GM18517 (cell line): ENCODE measurements at regions not wholly inside any gene's neighbourhood (a gene's known extent, or its start where the extent isn't known, plus 50 kb on each side); places are given as distances from the start of the nearest gene placed in this dataset.

Experiments
- ATAC-seq: cut with Tn5 transposase; IDR thresholded peaks from one replicate; pipeline ENCODE4 v1.9.1; 2021; ENCODE audit warnings: mild to moderate bottlenecking, moderate library complexity; ENCODE audit not compliant: unreplicated experiment

DNA sequence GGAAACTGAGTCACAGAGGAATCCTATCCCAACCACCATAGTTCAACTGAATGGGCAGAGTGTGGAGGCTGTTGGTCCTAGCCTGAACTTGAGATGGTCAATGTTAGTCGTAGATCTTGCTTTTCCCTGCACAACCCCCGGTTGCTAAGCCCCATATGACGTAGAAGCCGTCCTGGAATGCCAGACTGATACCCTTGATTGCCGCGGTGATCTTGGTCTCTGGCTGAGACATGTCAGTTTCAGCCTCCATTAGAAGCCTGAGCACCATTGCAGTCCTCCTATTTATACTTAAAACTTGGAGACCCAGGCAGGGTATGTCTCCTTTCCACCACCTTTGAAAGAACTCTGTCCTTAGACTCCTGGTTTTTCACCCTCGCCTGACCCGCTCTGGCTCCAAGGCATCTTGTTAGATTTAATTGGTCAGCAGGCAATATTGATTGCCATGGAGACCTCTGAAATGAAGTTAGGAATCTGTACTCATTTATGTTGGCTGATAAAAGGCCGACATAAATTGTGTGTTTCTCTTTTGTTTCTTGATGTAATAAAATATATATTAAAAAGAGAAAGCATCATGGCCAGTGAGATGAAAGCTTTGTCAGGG lies 53.4 kb downstream of the RPLP1 start:
- no peak for ATAC-seq

DNA sequence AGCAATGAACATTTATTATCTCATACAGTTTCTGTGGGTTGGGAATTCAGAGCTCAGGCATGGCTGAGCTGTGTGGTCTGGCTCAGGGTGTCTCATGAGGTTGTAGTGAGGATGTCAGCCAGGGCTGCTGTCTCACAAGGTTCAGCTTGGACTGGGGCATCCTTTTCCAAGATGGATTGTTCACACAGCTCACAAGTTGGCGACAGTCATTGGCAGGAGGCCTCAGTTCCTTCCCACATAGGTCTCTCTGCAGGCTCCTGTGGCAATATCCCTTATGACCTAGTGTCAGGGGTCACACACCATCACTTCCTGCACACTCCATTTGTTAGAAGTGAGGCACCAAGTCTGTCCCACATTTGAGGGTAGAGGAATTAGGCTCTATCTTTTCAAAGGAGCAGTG lies 56.0 kb downstream of the RPLP1 start:
- ATAC-seq: no peak

DNA sequence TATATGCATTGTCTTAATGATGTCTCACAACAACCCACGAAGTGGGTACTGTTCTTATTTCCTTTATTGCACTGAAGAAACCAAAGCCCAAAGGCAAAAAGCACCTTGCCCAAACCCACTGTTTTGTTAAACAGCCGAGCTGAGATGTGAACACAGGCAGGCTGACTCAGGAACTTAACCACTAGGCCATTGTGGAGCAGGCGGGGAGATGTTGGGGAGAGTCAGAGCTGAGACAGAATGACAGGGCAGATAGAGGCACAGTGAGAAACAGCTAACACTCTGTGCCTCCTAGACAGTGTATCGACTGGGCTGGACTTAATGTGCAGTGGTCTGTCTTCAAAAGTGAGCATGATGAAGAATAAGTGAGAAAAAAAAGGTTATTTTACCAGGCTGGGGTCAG lies 56.5 kb downstream of the RPLP1 start:
- ATAC-seq: no peak

DNA sequence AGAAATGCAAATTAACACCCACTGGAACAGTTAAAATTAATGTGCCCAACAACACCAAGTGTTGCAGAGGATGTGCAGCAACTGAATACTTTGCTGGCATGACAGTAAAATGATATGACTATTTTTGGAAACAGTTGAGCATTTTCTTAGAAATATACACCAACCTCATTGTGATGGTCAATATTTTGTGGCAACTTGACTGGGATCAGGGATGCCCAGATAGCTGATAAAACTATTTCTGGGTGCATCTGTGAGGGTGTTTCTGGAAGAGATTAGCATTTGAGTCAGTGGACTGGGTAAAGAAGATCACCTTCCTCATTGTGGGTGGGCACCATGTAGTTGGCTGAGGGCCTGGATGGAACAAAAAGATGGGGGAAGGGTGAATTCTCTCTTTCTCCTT lies 57.9 kb downstream of the RPLP1 start:
- ATAC-seq: no peak

DNA sequence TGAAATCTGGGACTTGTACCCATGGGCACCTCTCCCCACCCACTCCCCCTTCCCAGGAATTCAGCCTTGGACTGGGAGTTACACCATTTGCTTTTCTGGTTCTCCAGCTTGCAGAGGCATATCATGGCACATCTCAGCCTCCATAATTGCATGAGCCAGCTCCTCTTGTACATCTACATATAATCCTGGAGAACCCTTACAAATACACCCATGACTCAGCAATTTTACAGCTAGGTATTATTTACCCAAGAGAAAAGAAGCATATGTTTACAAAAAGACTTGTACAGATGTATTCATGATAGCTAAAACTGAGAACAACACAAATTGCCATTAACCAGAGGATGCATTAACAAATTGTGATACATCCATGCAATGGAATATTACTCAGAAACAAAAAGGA lies 58.4 kb downstream of the RPLP1 start:
- ATAC-seq: no peak

DNA sequence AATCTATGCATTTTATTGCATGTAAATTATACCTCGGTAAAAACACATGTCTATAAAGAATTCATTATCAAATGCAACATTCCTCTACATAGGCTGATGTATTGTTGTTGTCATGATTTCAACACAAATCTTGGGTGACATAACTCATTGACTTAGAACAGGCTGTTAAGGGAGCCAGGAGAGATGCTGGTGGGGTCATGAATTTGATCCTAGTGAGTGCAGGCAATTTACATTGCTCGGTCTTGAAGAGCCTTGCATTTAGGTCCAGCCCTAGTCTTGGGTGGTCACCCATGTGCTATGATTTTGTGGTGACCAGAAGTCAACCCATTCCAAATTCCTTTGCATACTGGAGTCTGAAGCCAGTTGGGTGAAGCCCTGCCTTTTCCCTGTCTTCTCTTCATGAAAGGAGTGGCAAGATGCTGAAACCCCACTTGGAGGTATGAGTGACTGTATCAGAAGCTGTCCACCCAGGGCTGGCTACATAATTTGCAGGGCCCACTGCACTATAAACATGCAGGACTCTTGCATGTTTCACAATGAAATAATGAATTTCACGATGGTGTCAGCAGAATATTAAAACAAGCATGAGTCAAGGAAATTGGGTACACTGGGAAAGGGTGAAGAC lies 59.2 kb downstream of the RPLP1 start:
- no peak for ATAC-seq

DNA sequence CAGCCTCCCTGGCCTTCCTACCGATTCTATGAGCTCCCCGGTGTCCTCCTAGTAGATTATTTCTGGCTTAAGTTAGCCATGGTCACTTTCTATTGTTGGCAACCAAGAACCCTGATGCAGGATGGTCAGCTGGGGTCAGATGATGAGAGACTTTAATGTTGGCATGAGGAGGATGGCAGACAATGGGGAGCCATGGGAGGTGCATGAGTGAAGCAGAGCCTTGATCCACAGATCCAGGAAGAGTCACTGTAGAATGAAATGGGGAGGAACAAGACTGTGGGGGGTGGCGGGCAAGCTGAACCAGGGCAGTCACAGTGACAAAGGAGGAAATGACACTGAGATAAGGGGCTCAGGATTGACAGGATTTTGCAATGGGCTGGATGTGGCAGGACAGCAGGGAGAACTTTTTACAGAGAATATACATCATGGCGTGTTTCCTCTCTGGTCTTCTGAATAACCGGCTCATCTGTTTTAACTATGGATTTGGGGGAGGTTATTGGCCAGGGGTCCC lies 60.9 kb downstream of the RPLP1 start:
- ATAC-seq: no peak

DNA sequence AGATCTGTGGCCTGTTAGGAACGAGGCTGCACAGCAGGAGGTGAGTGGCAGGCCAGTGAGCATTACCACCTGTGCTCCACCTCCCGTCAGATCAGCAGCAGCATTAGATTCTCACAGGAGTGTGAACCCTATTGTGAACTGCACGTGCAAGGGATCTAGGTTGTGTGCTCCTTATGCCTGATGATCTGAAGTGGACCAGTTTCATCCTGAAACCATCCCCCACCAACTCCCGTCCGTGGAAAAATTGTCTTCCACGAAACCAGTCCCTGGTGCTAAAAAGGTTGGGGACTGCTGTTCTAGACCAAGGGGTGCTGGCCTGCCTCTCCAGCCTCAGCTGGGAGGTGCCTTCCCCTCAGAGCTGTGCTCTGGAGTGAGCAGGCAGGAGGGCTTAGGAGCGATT lies 61.4 kb downstream of the RPLP1 start:
- ATAC-seq: no peak

DNA sequence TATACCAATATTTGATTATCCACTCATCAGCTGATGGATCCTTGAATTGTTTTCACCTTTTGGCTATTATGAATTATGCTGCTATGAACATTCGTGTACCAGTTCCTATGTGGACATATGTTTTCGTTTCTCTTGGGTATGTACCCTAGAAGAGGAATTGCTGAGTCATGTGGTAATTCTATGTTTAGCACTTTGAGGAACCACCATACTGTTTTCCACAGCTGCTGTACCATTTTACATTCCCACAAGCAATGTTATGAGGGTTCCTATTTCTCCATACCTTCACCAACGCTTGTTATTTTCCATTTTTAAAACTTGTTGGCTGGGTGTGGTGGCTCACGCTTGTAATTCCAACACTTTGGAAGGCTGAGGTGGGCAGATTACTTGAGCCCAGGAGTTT lies 62.9 kb downstream of the RPLP1 start:
- no peak for ATAC-seq

DNA sequence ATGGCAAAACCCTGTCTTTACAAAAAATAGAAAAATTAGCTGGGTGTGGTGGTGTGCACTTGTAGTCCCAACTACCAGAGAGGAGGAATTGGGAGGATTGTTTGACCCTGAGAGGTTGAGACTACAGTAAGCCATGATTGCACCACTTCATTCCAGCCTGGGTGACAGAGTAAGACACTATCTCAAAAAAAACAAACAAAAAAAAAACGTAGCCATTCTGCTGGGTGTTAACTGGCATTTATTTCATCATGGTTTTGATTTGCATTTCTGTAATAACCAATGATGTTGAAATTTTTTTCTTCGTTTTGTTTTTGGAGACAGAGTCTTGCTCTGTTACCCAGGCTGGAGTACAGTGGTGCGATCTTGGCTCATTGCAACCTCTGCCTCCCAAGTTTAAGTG lies 63.3 kb downstream of the RPLP1 start:
- ATAC-seq: no peak

DNA sequence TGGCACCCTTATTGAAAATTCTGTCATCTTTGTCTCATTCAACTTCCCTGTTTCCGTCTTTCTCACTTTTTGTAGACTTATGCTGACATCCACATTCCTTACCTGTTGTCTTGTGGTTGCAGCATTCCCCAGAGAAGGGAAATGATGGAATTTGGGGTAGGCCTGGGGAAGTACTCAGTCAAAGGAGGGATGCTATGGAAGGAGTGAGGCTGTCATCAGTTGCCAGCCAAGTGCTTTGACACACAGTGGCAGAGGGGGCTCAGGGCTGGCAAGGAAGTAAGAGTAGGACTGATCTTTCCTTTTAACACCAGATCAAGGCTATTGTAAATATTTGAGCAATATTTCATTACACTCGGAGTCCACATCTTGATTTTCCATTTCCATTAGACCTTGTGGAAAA lies 64.4 kb downstream of the RPLP1 start:
- ATAC-seq: no peak

DNA sequence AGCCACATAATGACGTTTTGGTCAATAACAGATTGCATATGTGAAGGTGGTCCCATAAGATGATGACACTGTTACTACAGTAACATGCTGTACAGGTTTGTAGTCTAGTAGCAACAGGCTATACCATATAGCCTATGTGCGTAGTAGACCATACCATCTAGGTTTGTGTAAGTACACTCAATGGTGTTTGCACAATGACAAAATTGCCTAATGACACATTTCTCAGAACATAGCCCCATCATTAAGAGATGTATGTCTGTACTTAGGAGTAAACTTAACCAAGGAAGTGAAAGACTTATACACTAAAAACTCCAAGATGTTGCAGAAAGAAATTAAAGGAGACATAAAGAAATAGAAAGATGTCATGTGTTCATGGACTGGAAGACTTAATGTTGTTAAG lies 66.2 kb downstream of the RPLP1 start:
- no peak for ATAC-seq

DNA sequence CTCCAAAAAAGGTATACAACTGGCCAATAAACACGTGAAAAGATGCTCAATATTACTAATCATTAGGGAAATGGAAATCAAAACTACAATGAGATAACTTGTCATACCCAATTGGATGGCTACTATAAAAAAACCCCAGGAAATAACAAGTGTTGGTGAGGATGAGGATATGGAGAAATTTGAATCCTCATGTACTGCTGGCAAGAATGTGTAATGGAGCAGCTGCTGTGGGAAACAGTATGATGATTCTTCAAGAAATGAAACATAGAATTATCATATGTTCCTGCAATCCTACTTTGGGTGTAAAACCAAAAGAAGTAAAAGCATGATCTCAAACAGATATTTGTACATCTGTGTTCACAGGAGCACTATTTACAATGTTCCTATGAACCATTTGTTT lies 67.4 kb downstream of the RPLP1 start:
- ATAC-seq: no peak

DNA sequence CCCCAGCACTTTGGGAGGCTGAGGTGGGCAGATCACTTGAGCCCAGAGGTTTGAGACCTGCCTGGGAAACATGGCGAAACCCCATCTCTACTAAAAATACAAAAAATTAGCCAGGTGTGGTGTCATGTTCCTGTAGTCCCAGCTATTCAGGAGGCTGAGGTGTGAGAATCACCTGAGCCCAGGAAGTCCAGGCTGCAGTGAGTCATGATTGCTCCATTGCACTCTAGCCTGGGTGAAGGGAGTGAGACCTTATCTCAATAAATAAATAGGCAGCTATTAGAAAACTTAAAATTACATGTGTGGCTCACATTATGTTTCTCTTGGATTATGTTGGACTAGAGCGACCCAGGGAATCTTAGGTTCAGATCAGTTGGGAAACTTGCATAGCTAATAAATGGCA lies 69.7 kb downstream of the RPLP1 start:
- no peak for ATAC-seq

DNA sequence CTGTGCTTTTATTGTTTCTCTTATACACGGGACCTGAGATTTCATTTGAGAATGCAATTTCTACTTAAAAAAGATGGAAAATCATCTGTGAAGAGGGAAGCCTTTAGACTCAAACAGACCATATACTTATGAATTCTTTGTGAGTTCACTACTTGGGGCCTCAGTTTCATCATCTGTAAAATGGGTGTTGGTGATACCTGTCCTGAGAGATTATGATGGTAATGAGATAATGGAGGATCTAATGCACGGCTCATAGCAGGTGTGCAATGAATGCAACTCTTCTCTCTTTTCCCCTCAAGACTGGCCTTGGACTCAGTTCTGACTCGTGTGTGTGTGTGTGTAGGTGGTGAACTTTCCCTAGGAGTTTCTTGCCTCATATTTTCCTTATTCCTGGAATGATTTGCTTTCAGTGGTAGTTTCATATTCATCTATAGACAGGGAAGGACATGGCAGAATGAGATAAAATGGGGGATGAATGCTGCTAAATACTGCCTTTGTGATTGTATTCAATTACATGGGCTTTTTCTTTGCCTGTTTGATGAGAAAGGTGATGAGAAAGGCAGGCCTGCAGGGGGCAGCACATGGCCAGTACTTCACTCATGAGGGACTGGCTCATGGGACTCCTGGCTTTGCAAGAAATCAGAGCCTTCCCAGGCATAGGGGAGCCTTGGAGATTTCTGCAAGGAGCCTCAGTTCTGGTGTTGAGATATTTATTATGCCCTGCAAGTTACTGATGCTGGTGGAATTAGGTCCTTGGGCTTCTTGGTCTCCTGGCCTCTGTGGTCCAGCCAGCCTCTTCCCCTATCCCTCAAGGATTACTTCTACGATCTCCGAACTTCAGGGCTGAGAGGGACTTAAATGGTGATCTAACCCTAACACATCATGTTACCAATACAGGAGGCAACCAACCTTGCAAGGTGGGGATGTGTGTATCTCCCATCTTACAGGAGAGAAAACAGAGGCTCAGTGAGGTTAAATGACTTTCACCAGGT lies 70.7 kb downstream of the RPLP1 start:
- ATAC-seq: no peak

DNA sequence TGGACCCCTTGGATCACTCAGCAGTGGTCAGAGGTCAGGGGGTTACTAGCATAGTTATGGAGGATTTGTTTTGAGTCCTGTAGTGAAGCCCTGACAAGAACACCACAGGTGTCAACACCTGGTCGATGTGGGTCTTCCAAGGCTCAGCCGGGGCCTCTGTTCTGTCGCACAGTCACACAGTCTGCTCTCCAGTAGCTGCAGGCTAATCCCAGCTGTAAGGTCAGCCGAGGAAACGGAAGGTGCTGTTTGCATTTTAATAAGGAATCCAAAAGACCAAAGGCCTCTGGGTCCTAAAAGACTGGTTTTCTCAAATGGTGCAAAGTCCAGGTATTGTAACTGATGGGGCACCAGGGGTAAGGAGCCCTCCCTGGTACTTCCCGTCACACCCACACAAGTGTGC lies 71.7 kb downstream of the RPLP1 start:
- no peak for ATAC-seq

DNA sequence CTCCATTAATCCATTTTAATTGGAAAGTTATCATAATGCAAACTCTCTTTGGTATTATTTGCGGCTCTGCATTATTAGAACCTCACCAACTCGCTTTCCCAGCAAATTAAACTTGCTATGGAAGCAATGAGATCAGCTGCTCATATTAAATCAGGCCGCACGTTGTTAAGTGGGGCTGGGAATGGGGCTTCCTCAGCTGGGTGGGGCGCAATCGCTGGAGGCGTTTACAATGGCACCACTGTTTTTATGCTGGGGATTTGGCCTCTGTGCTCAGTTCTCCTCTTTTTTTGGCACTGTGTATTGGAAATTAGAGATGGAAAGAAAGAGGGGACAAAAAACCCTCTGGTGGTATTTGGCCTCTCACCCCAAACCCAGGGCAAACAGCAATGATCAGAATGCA lies 72.2 kb downstream of the RPLP1 start:
- ATAC-seq: no peak

DNA sequence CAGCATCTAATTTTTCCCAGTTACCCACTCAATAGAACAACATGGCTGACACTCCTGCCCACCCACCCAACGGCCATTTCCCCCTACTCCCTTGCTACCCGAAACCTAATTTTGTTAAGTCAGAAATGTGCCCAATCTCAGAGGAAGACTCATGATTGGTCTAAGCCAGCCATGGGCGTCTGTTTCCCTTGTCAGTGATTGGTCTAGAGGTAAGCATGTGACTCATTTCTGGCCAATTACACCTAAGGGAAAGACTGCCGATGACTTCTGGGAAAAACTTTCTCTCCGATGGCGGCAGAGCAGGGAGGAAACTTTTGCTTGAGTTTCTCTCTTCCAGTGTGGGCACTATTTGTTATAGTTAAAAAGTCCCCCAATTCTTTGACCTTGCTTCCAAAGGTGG lies 72.9 kb downstream of the RPLP1 start:
- no peak for ATAC-seq

DNA sequence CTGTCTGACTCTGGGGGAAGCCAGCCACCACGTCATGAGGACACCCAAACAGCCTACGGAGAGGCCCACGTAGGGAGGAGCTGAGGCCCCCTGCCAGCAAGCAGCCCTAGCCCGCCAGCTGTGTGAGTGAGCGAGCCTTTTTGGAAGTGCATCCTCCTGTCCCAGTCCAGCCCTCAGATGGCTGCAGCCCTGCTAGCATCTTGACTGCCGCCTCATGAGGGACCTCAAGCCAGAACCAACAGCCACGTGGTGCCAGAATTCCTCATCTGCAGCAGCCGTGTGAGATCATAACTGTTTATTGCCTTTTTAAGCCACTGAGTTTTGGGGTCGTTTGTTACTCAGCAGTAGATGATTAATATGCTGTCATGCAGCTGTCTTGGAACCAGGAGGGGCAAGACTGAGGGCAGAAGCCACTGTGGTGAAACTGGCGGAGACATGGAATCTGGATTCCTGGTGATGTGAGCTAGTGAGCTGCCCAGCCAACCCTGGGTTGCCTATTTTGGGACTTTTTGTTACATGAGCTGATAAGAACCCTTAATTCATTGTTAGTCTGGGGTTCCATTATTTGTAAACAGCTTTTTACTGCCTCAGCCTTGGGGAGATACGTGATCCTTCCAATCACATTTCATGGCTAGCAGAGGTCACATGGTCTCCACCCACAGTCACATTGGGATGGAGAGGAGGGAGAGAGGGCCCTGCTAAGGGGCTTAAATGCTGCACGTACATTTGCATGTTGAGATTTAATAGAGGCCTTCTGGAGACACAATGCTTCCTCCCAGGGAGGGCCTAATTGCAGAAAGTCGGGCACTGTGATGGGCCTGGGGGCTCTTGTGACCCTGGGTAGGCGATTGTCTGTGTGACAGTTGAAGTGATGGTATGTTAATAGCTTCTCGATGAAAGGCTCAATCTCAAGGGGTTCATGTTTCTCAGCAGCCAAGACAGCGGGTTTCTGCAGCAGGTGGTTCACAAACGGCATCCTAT lies 73.8 kb downstream of the RPLP1 start:
- no peak for ATAC-seq

DNA sequence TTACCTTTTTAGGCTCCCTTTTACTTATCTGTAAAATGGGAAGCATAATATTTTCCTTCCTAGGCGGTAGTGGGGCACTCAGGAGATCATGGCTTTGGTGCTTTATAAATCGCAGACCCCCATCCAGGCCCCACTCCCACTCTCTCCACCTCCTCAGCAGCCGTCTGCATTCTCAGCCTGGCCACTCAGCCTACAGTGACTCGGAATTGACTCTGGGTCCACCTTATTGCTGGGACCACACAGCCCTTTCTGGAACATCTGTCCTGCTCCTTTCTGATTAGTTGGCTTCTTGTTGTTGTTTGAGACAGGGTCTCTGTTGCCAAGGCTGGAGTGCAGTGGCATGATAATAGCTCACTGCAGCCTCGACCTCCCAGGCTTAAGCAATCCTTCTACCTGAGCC lies 76.5 kb downstream of the RPLP1 start:
- no peak for ATAC-seq
